SU-DHL-6 (cell line): ENCODE measurements at regions not wholly inside any gene's neighbourhood (a gene's known extent, or its start where the extent isn't known, plus 50 kb on each side); places are given as distances from the start of the nearest gene placed in this dataset.

ENCODE experiments used
- H2AFZ ChIP-seq: fragments of 200-600 bp; sonication (generic); 2 replicates; pipeline ENCODE4 v1.6.1; 2014; ENCODE audit warnings: low read depth, mild to moderate bottlenecking, moderate library complexity, mixed read lengths, antibody characterized with exemption, low read length; ENCODE audit not compliant: severe bottlenecking
- H3F3A ChIP-seq: fragments of 200-600 bp; shearing (Covaris generic); 2 replicates; pipeline ENCODE4 v1.6.0; 2016; ENCODE audit warnings: antibody characterized with exemption, mild to moderate bottlenecking; ENCODE audit not compliant: insufficient read depth
- H3K27ac ChIP-seq: fragments of 200-600 bp; sonication (generic); 2 replicates; pipeline ENCODE4 v1.5.1; 2016; ENCODE audit warnings: low read depth, mild to moderate bottlenecking, low read length, moderate library complexity, mixed read lengths
- H3K27me3 ChIP-seq: fragments of 200-600 bp; sonication (generic), shearing (Covaris generic); 2 replicates; pipeline ENCODE4 v1.6.0; 2014; ENCODE audit warnings: mild to moderate bottlenecking, low read length
- H3K36me3 ChIP-seq: fragments of 200-600 bp; sonication (generic); 2 replicates; pipeline ENCODE4 v1.6.1; 2014; ENCODE audit warnings: mild to moderate bottlenecking, low read length, mixed read lengths
- H3K4me2 ChIP-seq: fragments of 300-600, 200-600 bp; shearing (Covaris generic), sonication (generic); 2 replicates; pipeline ENCODE4 v1.6.0; 2014; ENCODE audit warnings: low read length, low read depth, mild to moderate bottlenecking; ENCODE audit not compliant: poor library complexity, severe bottlenecking
- H3K4me3 ChIP-seq: fragments of 200-600 bp; sonication (generic); 2 replicates; pipeline ENCODE4 v1.5.1; 2014; ENCODE audit warnings: antibody characterized with exemption, low read length, mild to moderate bottlenecking, mixed read lengths; ENCODE audit not compliant: insufficient read depth, poor library complexity, severe bottlenecking
- H3K79me2 ChIP-seq: fragments of 200-600 bp; sonication (generic); 2 replicates; pipeline ENCODE4 v1.6.1; 2014; ENCODE audit warnings: mild to moderate bottlenecking, low read length, moderate library complexity; ENCODE audit not compliant: insufficient read depth
- H3K9ac ChIP-seq: fragments of 200-600 bp; sonication (generic); 2 replicates; pipeline ENCODE4 v1.7.0; 2014; ENCODE audit warnings: mild to moderate bottlenecking, low read length
- H3K9me2 ChIP-seq: fragments of 200-600 bp; sonication (generic); replicated peaks from 2 replicates; pipeline ENCODE4 v1.6.1; 2014; ENCODE audit warnings: low read length; ENCODE audit not compliant: insufficient read depth
- H3K9me3 ChIP-seq: fragments of 200-600 bp; sonication (generic); 2 replicates; pipeline ENCODE4 v1.6.1; 2014; ENCODE audit warnings: low read length, mixed read lengths; ENCODE audit not compliant: insufficient read depth
- H4K20me1 ChIP-seq: fragments of 200-600 bp; sonication (generic); 2 replicates; pipeline ENCODE4 v1.6.1; 2014; ENCODE audit warnings: low read depth, mild to moderate bottlenecking, antibody characterized with exemption, low read length, moderate library complexity, mixed read lengths
- EZH2phosphoT487 ChIP-seq: fragments of 200-600 bp; sonication (generic), shearing (Covaris generic); conservative IDR thresholded peaks from 2 replicates; pipeline ENCODE4 v1.6.1; 2018; ENCODE audit warnings: mild to moderate bottlenecking, antibody characterized with exemption, low read length, moderate library complexity, mixed read lengths
- TF ChIP-seq, protein P1 (sequence below): fragments of 200-600 bp; sonication (generic); IDR thresholded peaks from one replicate; pipeline ENCODE4 v1.5.1; 2017; ENCODE audit warnings: antibody characterized with exemption, mild to moderate bottlenecking, low read length, moderate library complexity; ENCODE audit not compliant: insufficient read depth, poor library complexity, severe bottlenecking

DNA sequence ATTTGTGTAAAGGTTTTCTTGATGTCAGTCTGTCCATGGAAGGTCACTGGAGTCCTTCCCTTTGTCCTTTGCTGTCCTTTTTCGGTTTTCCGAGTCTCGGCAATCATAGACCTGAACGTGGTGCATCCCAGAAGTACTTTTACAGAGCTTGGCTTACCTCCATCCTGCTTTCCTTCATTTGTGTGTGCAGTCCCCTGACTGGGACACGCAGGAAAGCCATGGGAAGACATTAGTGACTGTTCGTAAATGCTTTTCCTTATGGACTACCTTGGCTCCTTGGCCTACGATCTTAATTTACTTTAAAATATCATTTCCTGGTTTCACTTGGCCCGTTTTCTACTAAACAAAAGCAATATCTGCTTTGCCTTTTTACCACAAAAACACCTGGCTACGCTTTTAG is 328.4 kb upstream of the RARB start:
- H3K36me3 ChIP-seq: no peaks in the 10 kb centered on the region
- H2AFZ ChIP-seq: no peak overlapping the region
- no peaks in the 10 kb centered on the region for H3K27me3 ChIP-seq
- no peak overlapping the region for H3K9ac ChIP-seq
- no peaks in the 10 kb centered on the region for H3F3A ChIP-seq
- no peak overlapping the region for H3K4me3 ChIP-seq
- no peaks in the 10 kb centered on the region for H4K20me1 ChIP-seq
- no peaks in the 10 kb centered on the region for H3K9me3 ChIP-seq
- TF ChIP-seq EZH2phosphoT487: no peak
- TF ChIP-seq, protein P1, sequence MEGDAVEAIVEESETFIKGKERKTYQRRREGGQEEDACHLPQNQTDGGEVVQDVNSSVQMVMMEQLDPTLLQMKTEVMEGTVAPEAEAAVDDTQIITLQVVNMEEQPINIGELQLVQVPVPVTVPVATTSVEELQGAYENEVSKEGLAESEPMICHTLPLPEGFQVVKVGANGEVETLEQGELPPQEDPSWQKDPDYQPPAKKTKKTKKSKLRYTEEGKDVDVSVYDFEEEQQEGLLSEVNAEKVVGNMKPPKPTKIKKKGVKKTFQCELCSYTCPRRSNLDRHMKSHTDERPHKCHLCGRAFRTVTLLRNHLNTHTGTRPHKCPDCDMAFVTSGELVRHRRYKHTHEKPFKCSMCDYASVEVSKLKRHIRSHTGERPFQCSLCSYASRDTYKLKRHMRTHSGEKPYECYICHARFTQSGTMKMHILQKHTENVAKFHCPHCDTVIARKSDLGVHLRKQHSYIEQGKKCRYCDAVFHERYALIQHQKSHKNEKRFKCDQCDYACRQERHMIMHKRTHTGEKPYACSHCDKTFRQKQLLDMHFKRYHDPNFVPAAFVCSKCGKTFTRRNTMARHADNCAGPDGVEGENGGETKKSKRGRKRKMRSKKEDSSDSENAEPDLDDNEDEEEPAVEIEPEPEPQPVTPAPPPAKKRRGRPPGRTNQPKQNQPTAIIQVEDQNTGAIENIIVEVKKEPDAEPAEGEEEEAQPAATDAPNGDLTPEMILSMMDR: no peak
- H3K79me2 ChIP-seq: no peaks in the 10 kb centered on the region
- no peak overlapping the region for H3K27ac ChIP-seq
- H3K4me2 ChIP-seq: no peak overlapping the region
- H3K9me2 ChIP-seq: no peaks in the 10 kb centered on the region

DNA sequence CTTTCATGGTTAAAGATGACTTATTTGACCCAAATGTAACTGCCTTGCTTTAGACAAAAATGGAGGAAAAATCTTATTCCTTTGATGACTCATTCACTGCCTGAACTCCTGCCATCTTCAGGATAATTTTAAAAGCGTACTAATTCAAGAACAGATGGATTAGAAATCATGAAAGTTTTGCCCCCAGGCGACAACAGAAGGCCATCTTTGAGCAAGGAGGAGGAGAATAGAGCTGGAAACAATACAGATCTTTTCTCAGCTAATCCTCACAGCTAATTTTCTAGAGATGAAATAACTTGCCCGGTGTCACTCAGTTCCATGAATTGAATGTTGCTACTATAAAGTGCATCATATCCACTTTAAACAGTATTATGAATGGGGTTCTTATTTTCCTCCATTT is 324.7 kb upstream of the RARB start:
- no peak overlapping the region for H3K4me3 ChIP-seq
- H4K20me1 ChIP-seq: no peaks in the 10 kb centered on the region
- no peaks in the 10 kb centered on the region for H3K27me3 ChIP-seq
- H3K4me2 ChIP-seq: no peak overlapping the region
- no peaks in the 10 kb centered on the region for H3F3A ChIP-seq
- no peak overlapping the region for H3K27ac ChIP-seq
- no peak overlapping the region for H2AFZ ChIP-seq
- no peaks in the 10 kb centered on the region for H3K79me2 ChIP-seq
- H3K9me3 ChIP-seq: no peaks in the 10 kb centered on the region
- H3K9ac ChIP-seq: no peak overlapping the region
- no peak for TF ChIP-seq EZH2phosphoT487
- TF ChIP-seq, protein P1: no peak
- H3K9me2 ChIP-seq: no peaks in the 10 kb centered on the region
- no peaks in the 10 kb centered on the region for H3K36me3 ChIP-seq

DNA sequence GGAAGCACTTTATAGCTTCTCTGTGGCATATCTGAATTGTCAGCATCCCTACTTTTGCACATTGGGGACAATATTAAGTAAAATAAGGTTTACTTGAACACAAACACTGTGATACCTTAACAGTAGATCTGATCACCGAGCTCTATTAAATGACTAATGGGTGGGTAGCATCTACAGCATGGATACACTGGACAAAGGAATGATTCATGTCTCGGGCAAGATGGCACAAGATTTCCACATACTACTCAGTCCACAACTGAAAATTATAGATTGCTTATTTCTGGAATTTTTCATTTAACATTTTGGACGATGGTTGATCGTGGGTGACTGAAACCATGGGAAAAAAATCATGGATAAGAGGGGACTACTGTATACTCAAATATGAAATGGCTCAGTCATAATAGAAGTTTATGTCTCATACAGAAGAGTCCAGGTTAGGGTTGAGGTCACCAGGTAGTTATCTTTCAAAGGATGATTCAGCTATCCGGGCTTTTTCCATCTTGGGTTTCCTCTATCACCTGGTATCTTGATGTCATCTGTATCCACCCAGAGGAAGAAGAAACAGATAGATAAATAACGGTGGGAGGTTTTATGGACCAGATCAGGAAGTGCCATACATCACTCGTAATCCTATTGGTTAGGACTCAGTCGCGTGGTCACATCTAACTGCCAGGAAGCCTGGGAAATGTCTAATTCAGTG is 320.0 kb upstream of the RARB start:
- no peaks in the 10 kb centered on the region for H3K9me2 ChIP-seq
- H3K27ac ChIP-seq: no peak overlapping the region
- no peaks in the 10 kb centered on the region for H3F3A ChIP-seq
- H4K20me1 ChIP-seq: no peaks in the 10 kb centered on the region
- no peak overlapping the region for H2AFZ ChIP-seq
- H3K79me2 ChIP-seq: no peaks in the 10 kb centered on the region
- no peaks in the 10 kb centered on the region for H3K9me3 ChIP-seq
- no peaks in the 10 kb centered on the region for H3K36me3 ChIP-seq
- no peak for TF ChIP-seq EZH2phosphoT487
- TF ChIP-seq, protein P1: no peak
- no peak overlapping the region for H3K4me3 ChIP-seq
- no peaks in the 10 kb centered on the region for H3K27me3 ChIP-seq
- H3K9ac ChIP-seq: no peak overlapping the region
- no peak overlapping the region for H3K4me2 ChIP-seq
